Mesodermal cell (in vitro differentiated cells): ENCODE measurements at regions not wholly inside any gene's neighbourhood (a gene's known extent, or its start where the extent isn't known, plus 50 kb on each side); places are given as distances from the start of the nearest gene placed in this dataset.

Experiments used
- H3K27ac ChIP-seq: 2 replicates; pipeline ENCODE4 v1.7.0; 2013; ENCODE audit warnings: mild to moderate bottlenecking, low read depth, low read length, moderate library complexity; ENCODE audit not compliant: severe bottlenecking
- H3K36me3 ChIP-seq: 2 replicates; pipeline ENCODE4 v1.7.1; 2013; ENCODE audit warnings: mild to moderate bottlenecking, low read length, moderate library complexity; ENCODE audit not compliant: control insufficient read depth, insufficient read depth
- H3K4me1 ChIP-seq: one replicate; pipeline ENCODE4 v1.7.1; 2013; ENCODE audit warnings: mild to moderate bottlenecking, low read length; ENCODE audit not compliant: insufficient read depth, control insufficient read depth, poor library complexity, severe bottlenecking
- H3K4me3 ChIP-seq: 2 replicates; pipeline ENCODE4 v1.7.0; 2013; ENCODE audit warnings: low read length, control low read depth, mild to moderate bottlenecking; ENCODE audit not compliant: insufficient read depth, poor library complexity, severe bottlenecking; ENCODE audit errors: extremely low read depth
- H3K9me3 ChIP-seq: 2 replicates; pipeline ENCODE4 v1.7.1; 2013; ENCODE audit warnings: mild to moderate bottlenecking, low read length, moderate library complexity; ENCODE audit not compliant: control insufficient read depth
- WGBS, 2 experiments: methylation state at CpG; one replicate each; pipeline ENCODE4 v1.1.5; 2013; ENCODE audit warnings: missing lambda C conversion rate in 2 of 2; ENCODE audit not compliant: insufficient coverage in 2 of 2; 5-methylcytosine and 5-hydroxymethylcytosine counted together

DNA sequence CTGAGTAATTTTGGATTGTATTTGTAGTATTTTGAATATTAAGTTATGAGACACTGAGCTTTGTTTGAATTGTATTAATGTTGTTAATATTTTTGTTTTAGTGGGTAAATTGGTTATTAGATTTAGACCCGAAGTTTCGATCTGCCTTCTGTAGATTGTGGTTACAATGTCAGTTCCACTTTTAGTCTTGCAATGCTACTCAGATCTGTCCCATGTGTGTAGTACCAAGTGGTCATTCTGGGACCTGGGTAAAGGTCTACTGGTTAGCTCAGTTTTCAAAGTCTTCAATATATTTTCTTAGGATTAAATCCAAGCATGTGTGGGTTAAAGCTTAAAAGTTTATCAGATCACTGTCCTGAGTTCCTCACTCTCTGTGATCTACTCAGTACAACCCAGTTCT lies 346.5 kb upstream of the PROX1 start:
- Histone ChIP-seq H3K27ac (no peak overlapping the region), H3K36me3 (no peaks in the 10 kb centered on the region), H3K9me3 (no peaks in the 10 kb centered on the region), H3K4me1 (no peaks in the 10 kb centered on the region), H3K4me3 (no peak overlapping the region)
- 72 to 100% methylated on average over 2 of the region's 2 CpGs for WGBS, 2 experiments

- no peaks in the 10 kb centered on the region for H3K9me3 ChIP-seq
- H3K27ac ChIP-seq, result no peak overlapping the region
- no peaks in the 10 kb centered on the region for H3K4me1 ChIP-seq
- H3K36me3 ChIP-seq, result no peaks in the 10 kb centered on the region
- H3K4me3 ChIP-seq, result no peak overlapping the region
Measured at GRCh38 chr1:213643360-213643759, 344.4 kb upstream of the PROX1 start.

DNA sequence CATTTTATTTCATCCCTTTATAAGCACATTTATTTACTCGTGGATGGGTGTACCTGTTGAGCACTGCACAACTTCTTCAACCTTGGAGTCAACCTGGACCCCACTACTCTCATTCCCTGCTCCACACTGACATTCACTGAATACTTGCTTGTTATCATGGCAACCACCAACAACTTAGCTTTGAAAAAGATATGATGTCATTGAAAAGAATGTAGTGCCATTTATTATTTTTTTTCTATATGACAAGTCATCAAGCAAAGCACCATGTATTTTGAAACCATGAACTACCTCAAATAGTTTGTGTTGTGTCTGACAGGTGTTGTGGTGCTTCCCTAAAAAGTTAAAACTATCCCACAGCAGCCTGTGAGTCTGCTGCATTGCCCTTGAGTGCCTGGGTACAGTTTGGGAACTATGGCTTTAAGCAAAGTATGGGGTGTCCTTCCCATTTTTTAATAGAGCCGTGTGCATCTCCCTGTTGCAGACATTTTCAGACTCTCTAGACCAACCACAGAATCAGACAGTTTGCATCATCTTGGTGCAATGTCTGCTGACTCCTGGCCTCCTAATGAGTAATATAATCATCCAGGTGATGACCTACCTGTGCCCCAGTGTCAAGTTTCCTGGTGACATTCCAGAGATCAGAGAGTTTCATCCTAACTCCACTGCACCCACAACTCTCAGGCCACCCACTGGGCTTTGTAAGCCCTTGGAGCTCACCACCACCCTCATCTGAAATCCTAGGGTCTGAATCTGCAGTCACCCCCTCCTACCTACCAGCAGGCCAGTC lies 339.7 kb upstream of the PROX1 start:
- Histone ChIP-seq H3K4me3 (no peak overlapping the region), H3K27ac (no peak overlapping the region), H3K4me1 (no peaks in the 10 kb centered on the region), H3K36me3 (no peaks in the 10 kb centered on the region), H3K9me3 (no peaks in the 10 kb centered on the region)
- 45 to 100% methylated on average over 1 to 2 of the region's 2 CpGs for WGBS, 2 experiments

DNA sequence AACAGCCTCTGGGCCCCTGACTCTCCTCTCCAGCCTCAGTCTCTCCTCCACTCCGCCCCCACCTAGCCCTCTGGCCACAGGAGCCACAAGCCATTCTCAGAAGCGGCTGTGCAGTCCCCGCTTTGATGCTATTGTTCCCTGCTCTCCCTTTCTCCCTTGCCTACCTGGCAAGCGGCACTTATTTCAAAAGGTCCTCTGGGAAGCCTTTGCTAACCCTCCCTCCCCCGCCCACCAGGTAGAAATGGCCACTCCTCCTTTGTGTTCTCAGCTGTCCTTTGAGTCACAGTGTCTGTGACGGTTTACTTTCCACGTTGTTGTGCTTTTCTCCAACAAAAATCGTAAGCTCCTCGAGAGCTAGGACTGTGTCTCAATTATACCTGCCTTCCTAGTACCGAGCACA lies 338.4 kb upstream of the PROX1 start:
- Histone ChIP-seq H3K4me1 (no peaks in the 10 kb centered on the region), H3K9me3 (no peaks in the 10 kb centered on the region), H3K4me3 (no peak overlapping the region), H3K27ac (no peak overlapping the region), H3K36me3 (no peaks in the 10 kb centered on the region)
- WGBS, 2 experiments, result 87 to 90% methylated on average over 10 of the region's 10 CpGs

- WGBS, 2 experiments, result 50% methylated on average over 1 of the region's 2 CpGs; no CpG with 5 or more reads in 1 of the 2 experiments
- H3K9me3 ChIP-seq, result no peaks in the 10 kb centered on the region
- no peaks in the 10 kb centered on the region for H3K36me3 ChIP-seq
- no peak overlapping the region for H3K27ac ChIP-seq
- no peak overlapping the region for H3K4me3 ChIP-seq
- H3K4me1 ChIP-seq, result peaks cover under 1% of the 10 kb centered on the region
Measured at GRCh38 chr1:213650603-213651002, 337.2 kb upstream of the PROX1 start.

- Histone ChIP-seq H3K4me3 (no peak overlapping the region), H3K9me3 (no peaks in the 10 kb centered on the region), H3K4me1 (peaks cover 3% of the 10 kb centered on the region), H3K36me3 (no peaks in the 10 kb centered on the region), H3K27ac (no peak overlapping the region)
- 91 to 100% methylated on average over 1 of the region's 4 CpGs for WGBS, 2 experiments
Measured at GRCh38 chr1:213651077-213651476, 336.7 kb upstream of the PROX1 start.

- Histone ChIP-seq H3K9me3 (no peaks in the 10 kb centered on the region), H3K4me3 (no peak overlapping the region), H3K27ac (no peak overlapping the region), H3K36me3 (no peaks in the 10 kb centered on the region), H3K4me1 (peaks cover 6% of the 10 kb centered on the region)
- 83 to 100% methylated on average over 1 of the region's 4 CpGs for WGBS, 2 experiments
Measured at GRCh38 chr1:213652109-213652508, 335.7 kb upstream of the PROX1 start.

GRCh38 chr1:213656039-213656438 lies 331.7 kb upstream of the PROX1 start:
- no peak overlapping the region for H3K27ac ChIP-seq
- H3K4me3 ChIP-seq, result no peak overlapping the region
- WGBS, 2 experiments, result 76% methylated on average over 2 of the region's 3 CpGs; no CpG with 5 or more reads in 1 of the 2 experiments
- peaks cover 6% of the 10 kb centered on the region for H3K4me1 ChIP-seq
- no peaks in the 10 kb centered on the region for H3K9me3 ChIP-seq
- no peaks in the 10 kb centered on the region for H3K36me3 ChIP-seq

DNA sequence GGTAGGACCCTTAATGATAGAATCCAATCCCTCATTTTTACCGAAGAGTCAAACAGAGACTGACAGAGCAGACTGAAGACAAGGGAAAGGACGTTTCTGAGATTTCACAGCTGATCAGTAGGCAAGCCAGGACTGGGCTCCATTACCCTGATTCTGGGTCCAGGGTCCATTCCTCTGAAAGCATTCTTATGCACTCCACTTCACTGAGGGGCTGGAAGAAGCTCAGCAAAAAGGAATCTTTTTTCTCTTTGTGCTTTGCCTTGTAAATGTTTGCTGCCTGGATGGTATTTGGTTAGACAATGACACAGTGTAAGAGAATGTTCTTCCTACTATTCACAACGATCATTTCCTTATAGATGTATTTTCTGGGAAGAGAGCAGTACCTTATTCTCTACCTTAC lies 331.3 kb upstream of the PROX1 start:
- no peaks in the 10 kb centered on the region for H3K9me3 ChIP-seq
- no peak overlapping the region for H3K4me3 ChIP-seq
- WGBS, 2 experiments, result 40 to 61% methylated on average over 1 to 2 of the region's 3 CpGs
- no peak overlapping the region for H3K27ac ChIP-seq
- H3K4me1 ChIP-seq, result peaks cover 6% of the 10 kb centered on the region
- no peaks in the 10 kb centered on the region for H3K36me3 ChIP-seq

- no peaks in the 10 kb centered on the region for H3K36me3 ChIP-seq
- no peaks in the 10 kb centered on the region for H3K9me3 ChIP-seq
- WGBS, 2 experiments, result 100% methylated on average over 1 of the region's 3 CpGs
- H3K4me1 ChIP-seq, result peaks cover 6% of the 10 kb centered on the region
- H3K4me3 ChIP-seq, result no peak overlapping the region
- H3K27ac ChIP-seq, result no peak overlapping the region
Measured at GRCh38 chr1:213657013-213657412, 330.8 kb upstream of the PROX1 start.

DNA sequence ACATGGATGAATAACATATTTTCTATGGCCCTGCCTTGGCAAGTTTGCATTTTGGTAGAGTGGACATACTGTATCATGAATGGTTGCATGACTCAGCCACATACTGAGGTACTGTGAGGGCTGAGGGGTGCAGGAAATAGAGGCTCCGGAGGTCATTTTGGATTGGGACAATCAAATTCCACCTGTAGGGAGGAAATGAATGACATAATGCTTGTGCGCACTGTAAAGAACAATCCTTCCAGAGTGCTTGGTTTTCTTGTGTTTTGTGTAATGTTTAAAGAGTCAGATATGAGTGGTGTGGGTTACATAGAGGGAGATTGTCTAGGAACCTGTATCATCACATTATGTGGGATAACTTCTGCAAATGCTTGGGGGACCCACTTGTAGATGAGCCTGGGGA lies 329.9 kb upstream of the PROX1 start:
- Histone ChIP-seq H3K4me3 (no peak overlapping the region), H3K9me3 (no peaks in the 10 kb centered on the region), H3K36me3 (no peaks in the 10 kb centered on the region), H3K4me1 (peaks cover 6% of the 10 kb centered on the region), H3K27ac (no peak overlapping the region)
- 100% methylated on average over 2 of the region's 2 CpGs for WGBS, 2 experiments
